WTC11 (cell line): ENCODE measurements at regions not wholly inside any gene's neighbourhood (a gene's known extent, or its start where the extent isn't known, plus 50 kb on each side); places are given as distances from the start of the nearest gene placed in this dataset.

Experiments used
- NR3C1 ChIP-seq: sonication (generic); formaldehyde crosslinking; conservative IDR thresholded peaks from 2 replicates; pipeline ENCODE4 v1.8.1; 2023; ENCODE audit warnings: low read depth, mild to moderate bottlenecking, missing genetic modification reagents
- SP1 ChIP-seq: sonication (generic); formaldehyde crosslinking; conservative IDR thresholded peaks from 2 replicates; pipeline ENCODE4 v1.8.1; 2022; ENCODE audit warnings: missing genetic modification reagents
- TF ChIP-seq, protein P1 (sequence below): fragments of 200-600 bp; IDR thresholded peaks from 2 replicates; pipeline ENCODE4 v1.8.0; 2022; ENCODE audit warnings: antibody characterized with exemption
- TF ChIP-seq, protein P2 (sequence below): sonication (generic); formaldehyde crosslinking; IDR thresholded peaks from 2 replicates; pipeline ENCODE4 v1.8.1; 2022; ENCODE audit warnings: low read depth, mild to moderate bottlenecking, moderate library complexity, missing genetic modification reagents, borderline replicate concordance

DNA sequence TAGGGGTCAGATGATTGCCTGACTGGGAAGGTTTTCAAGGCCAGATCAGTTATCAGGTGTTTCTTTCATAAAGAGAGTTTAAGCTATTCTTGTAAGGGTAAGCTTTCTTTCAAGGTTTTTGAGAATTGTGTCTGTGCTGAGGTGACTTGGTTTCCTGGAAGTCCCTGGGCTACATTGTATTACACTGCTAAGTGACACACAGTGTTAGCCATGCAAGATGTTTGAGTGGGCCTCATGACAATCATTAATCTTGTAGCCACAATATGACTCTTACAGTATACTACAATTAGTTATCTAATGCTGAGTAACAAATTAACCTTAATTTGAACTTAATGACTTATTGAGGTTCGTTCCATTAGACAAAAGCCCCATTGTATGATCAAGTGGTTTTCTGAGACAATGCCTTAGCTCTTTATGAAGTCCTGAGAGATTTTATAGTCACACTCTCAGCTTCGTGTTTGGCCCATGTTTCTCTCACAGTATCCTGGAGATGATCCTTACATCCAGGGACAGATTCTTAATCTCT is 186.7 kb downstream of the RPS12 start:
- TF ChIP-seq, protein P1, sequence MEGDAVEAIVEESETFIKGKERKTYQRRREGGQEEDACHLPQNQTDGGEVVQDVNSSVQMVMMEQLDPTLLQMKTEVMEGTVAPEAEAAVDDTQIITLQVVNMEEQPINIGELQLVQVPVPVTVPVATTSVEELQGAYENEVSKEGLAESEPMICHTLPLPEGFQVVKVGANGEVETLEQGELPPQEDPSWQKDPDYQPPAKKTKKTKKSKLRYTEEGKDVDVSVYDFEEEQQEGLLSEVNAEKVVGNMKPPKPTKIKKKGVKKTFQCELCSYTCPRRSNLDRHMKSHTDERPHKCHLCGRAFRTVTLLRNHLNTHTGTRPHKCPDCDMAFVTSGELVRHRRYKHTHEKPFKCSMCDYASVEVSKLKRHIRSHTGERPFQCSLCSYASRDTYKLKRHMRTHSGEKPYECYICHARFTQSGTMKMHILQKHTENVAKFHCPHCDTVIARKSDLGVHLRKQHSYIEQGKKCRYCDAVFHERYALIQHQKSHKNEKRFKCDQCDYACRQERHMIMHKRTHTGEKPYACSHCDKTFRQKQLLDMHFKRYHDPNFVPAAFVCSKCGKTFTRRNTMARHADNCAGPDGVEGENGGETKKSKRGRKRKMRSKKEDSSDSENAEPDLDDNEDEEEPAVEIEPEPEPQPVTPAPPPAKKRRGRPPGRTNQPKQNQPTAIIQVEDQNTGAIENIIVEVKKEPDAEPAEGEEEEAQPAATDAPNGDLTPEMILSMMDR: no peak
- TF ChIP-seq SP1 (CRISPR knock-in tag): no peak
- TF ChIP-seq, protein P2, sequence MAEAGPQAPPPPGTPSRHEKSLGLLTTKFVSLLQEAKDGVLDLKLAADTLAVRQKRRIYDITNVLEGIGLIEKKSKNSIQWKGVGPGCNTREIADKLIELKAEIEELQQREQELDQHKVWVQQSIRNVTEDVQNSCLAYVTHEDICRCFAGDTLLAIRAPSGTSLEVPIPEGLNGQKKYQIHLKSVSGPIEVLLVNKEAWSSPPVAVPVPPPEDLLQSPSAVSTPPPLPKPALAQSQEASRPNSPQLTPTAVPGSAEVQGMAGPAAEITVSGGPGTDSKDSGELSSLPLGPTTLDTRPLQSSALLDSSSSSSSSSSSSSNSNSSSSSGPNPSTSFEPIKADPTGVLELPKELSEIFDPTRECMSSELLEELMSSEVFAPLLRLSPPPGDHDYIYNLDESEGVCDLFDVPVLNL (CRISPR knock-in tag): no peak
- TF ChIP-seq NR3C1 (CRISPR knock-in tag): no peak
